ENCODE measurements at regions not wholly inside any gene's neighbourhood (a gene's known extent, or its start where the extent isn't known, plus 50 kb on each side); places are given as distances from the start of the nearest gene placed in this dataset.
"Not testable (repeated sequence)": the region's sequence is repeated elsewhere in the genome, so short reads cannot be mapped to it uniquely, and the experiment has no call there.

DNA sequence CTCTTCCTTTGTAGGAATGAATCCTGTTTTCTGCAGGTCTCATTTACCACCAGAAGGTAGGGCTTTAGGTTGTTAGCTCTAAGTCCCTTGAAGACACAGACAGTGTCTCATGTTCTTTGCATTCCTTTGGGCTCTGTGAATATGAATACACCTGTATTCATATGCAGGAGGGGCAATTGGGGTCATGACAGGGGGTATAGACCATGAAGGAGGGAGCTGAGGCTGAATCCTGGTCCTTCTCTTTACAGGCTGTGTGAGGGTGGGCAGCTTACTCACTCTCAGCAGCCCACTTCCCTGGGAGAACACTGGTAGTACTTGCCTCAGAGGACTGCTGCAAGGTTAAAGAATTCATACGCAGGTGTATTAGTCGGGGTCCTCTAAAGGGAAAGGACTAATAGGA lies 267.2 kb upstream of the MGMT start:
- H3K27me3 ChIP-seq (ENCODE audit: control insufficient read depth, insufficient read depth) = no peaks in the 10 kb centered on the region
- intact Hi-C loops (cut with DNase I) = no loop called here
- no peaks in the 10 kb centered on the region for H3K9me3 ChIP-seq (ENCODE audit: control insufficient read depth, low read length)
- no peak overlapping the region for H3K27ac ChIP-seq (ENCODE audit: low read length)
- DNase-seq (no peak), ATAC-seq (no peak)
- H3K4me3 ChIP-seq (ENCODE audit: low read length) = no peak overlapping the region
- no peaks in the 10 kb centered on the region for H3K4me1 ChIP-seq (ENCODE audit: control insufficient read depth, insufficient read depth, low read length)
- 69% methylated on average over 2 of the region's 2 CpGs for WGBS

DNA sequence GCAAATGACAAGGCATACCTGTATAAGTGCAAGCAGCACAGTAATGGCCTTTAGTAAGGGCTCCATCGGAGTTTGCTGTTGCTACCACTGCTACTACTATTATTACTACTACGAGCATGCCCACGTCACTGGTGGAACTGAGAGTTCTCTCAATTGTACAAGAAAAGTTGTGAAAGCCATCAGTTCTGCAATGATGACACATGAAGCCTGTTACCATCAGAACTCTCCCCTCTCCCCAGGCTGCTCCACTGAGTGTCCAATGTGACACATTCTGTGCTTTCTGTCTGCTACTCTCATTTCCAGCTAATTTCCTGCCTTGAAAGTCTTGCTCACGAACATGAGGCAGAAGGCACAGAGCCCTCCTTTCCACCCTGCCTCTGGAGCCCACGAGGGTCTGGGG lies 263.2 kb upstream of the MGMT start:
- Histone ChIP-seq H3K27me3 (ENCODE audit: control insufficient read depth, insufficient read depth) (no peaks in the 10 kb centered on the region), H3K9me3 (ENCODE audit: control insufficient read depth, low read length) (no peaks in the 10 kb centered on the region), H3K4me3 (ENCODE audit: low read length) (no peak overlapping the region), H3K27ac (ENCODE audit: low read length) (no peak overlapping the region), H3K4me1 (ENCODE audit: control insufficient read depth, insufficient read depth, low read length) (no peaks in the 10 kb centered on the region)
- intact Hi-C loops (cut with DNase I) = no loop called here
- no peak for ATAC-seq
- DNase-seq = no peak
- WGBS = 86% methylated on average over 5 of the region's 5 CpGs

- no peaks in the 10 kb centered on the region for H3K27me3 ChIP-seq (ENCODE audit: control insufficient read depth, insufficient read depth)
- no peak overlapping the region for H3K27ac ChIP-seq (ENCODE audit: low read length)
- no peaks in the 10 kb centered on the region for H3K4me1 ChIP-seq (ENCODE audit: control insufficient read depth, insufficient read depth, low read length)
- no peak overlapping the region for H3K4me3 ChIP-seq (ENCODE audit: low read length)
- ATAC-seq = no peak
- DNase-seq = no peak
- intact Hi-C loops (cut with DNase I) = no loop called here
- H3K9me3 ChIP-seq (ENCODE audit: control insufficient read depth, low read length) = no peaks in the 10 kb centered on the region
- 87% methylated on average over 19 of the region's 19 CpGs for WGBS
Measured at GRCh38 chr10:129207297-129207696, 259.7 kb upstream of the MGMT start.

DNA sequence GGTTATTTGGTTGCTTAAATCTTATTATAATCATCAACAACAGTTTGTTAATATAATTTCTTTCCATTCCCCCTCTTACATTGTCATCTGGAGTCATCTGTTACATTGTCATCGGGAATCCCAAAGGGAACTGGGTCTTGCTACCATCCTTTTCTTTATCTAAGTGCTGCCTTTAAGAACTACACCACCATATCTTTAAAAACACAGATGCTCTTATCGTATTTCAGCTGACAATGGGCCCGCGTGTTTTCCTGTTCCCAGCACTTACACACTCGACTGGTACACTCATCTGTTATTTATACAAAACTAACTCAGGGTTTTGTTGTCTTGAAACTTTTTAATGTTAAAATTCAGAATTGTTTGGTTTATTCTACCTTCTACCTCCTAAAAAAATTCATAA lies 256.2 kb upstream of the MGMT start:
- intact Hi-C loops (cut with DNase I) = no loop called here
- no peak for ATAC-seq

GRCh38 chr10:129213256-129213655 lies 253.8 kb upstream of the MGMT start:
- no peak overlapping the region for H3K4me3 ChIP-seq (ENCODE audit: low read length)
- WGBS = 35% methylated on average over 1 of the region's 1 CpG
- ATAC-seq = no peak

More for the DNA sequence above, 256.2 kb upstream of the MGMT start:
- Histone ChIP-seq H3K9me3 (ENCODE audit: control insufficient read depth, low read length) (no peaks in the 10 kb centered on the region), H3K27ac (ENCODE audit: low read length) (no peak overlapping the region), H3K4me3 (ENCODE audit: low read length) (no peak overlapping the region), H3K27me3 (ENCODE audit: control insufficient read depth, insufficient read depth) (no peaks in the 10 kb centered on the region), H3K4me1 (ENCODE audit: control insufficient read depth, insufficient read depth, low read length) (no peaks in the 10 kb centered on the region)
- 44% methylated on average over 5 of the region's 5 CpGs for WGBS
- DNase-seq = no peak

GRCh38 chr10:129213996-129214395 lies 253.0 kb upstream of the MGMT start:
- H3K27ac ChIP-seq (ENCODE audit: low read length); H3K9me3 ChIP-seq (ENCODE audit: control insufficient read depth, low read length); ATAC-seq; DNase-seq; intact Hi-C loops (cut with DNase I); H3K4me1 ChIP-seq (ENCODE audit: control insufficient read depth, insufficient read depth, low read length); H3K4me3 ChIP-seq (ENCODE audit: low read length); H3K27me3 ChIP-seq (ENCODE audit: control insufficient read depth, insufficient read depth): not testable (repeated sequence)
- WGBS = 92% methylated on average over 5 of the region's 5 CpGs

More at GRCh38 chr10:129213256-129213655, 253.8 kb upstream of the MGMT start:
- Histone ChIP-seq H3K9me3 (ENCODE audit: control insufficient read depth, low read length) (no peaks in the 10 kb centered on the region), H3K27me3 (ENCODE audit: control insufficient read depth, insufficient read depth) (no peaks in the 10 kb centered on the region), H3K4me1 (ENCODE audit: control insufficient read depth, insufficient read depth, low read length) (no peaks in the 10 kb centered on the region), H3K27ac (ENCODE audit: low read length) (no peak overlapping the region)
- intact Hi-C loops (cut with DNase I) = no loop called here
- no peak for DNase-seq

GRCh38 chr10:129219364-129219763 lies 247.7 kb upstream of the MGMT start:
- H3K27ac ChIP-seq (ENCODE audit: low read length) = no peak overlapping the region
- DNase-seq (no peak), ATAC-seq (no peak)
- WGBS = 72% methylated on average over 5 of the region's 5 CpGs
- H3K4me3 ChIP-seq (ENCODE audit: low read length) = no peak overlapping the region
- no peaks in the 10 kb centered on the region for H3K4me1 ChIP-seq (ENCODE audit: control insufficient read depth, insufficient read depth, low read length)
- H3K27me3 ChIP-seq (ENCODE audit: control insufficient read depth, insufficient read depth) = no peaks in the 10 kb centered on the region
- intact Hi-C loops (cut with DNase I) = no loop called here
- H3K9me3 ChIP-seq (ENCODE audit: control insufficient read depth, low read length) = no peaks in the 10 kb centered on the region

GRCh38 chr10:129222436-129222835 lies 244.6 kb upstream of the MGMT start:
- Histone ChIP-seq H3K9me3 (ENCODE audit: control insufficient read depth, low read length) (no peaks in the 10 kb centered on the region), H3K27me3 (ENCODE audit: control insufficient read depth, insufficient read depth) (no peaks in the 10 kb centered on the region), H3K4me3 (ENCODE audit: low read length) (no peak overlapping the region), H3K4me1 (ENCODE audit: control insufficient read depth, insufficient read depth, low read length) (no peaks in the 10 kb centered on the region), H3K27ac (ENCODE audit: low read length) (no peak overlapping the region)
- WGBS = 83% methylated on average over 3 of the region's 3 CpGs
- intact Hi-C loops (cut with DNase I) = no loop called here
- DNase-seq (no peak), ATAC-seq (no peak)

GRCh38 chr10:129223363-129223762 lies 243.7 kb upstream of the MGMT start:
- WGBS = 81% methylated on average over 6 of the region's 6 CpGs
- intact Hi-C loops (cut with DNase I) = no loop called here
- ATAC-seq = no peak

DNA sequence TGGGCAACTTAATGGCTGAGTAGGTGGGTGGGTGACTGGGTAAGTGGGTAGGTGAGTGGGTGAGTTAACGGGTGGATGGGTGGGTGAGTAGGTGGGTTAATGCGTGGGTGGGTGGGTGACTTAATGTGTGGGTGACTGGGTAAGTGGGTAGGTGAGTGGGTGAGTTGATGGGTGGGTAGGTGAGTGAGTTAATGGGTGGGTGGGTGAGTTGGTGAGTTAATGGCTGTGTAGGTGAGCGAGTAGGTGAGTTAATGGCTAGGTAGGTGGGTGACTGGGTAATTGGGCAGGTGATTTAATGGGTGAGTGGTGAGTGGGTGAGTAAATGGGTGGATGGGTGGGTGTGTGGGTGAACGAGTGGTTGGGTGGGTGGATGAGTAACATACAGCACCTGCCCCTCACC lies 243.0 kb upstream of the MGMT start:
- no peak overlapping the region for H3K4me3 ChIP-seq (ENCODE audit: low read length)
- no peaks in the 10 kb centered on the region for H3K27me3 ChIP-seq (ENCODE audit: control insufficient read depth, insufficient read depth)
- DNase-seq (no peak), ATAC-seq (no peak)
- H3K27ac ChIP-seq (ENCODE audit: low read length) = no peak overlapping the region
- WGBS = 92% methylated on average over 4 of the region's 4 CpGs
- H3K4me1 ChIP-seq (ENCODE audit: control insufficient read depth, insufficient read depth, low read length) = no peaks in the 10 kb centered on the region
- intact Hi-C loops (cut with DNase I) = no loop called here
- H3K9me3 ChIP-seq (ENCODE audit: control insufficient read depth, low read length) = no peaks in the 10 kb centered on the region

More at GRCh38 chr10:129223363-129223762, 243.7 kb upstream of the MGMT start:
- no peak for DNase-seq
- no peaks in the 10 kb centered on the region for H3K27me3 ChIP-seq (ENCODE audit: control insufficient read depth, insufficient read depth)
- no peak overlapping the region for H3K27ac ChIP-seq (ENCODE audit: low read length)
- no peaks in the 10 kb centered on the region for H3K4me1 ChIP-seq (ENCODE audit: control insufficient read depth, insufficient read depth, low read length)
- H3K9me3 ChIP-seq (ENCODE audit: control insufficient read depth, low read length) = no peaks in the 10 kb centered on the region
- no peak overlapping the region for H3K4me3 ChIP-seq (ENCODE audit: low read length)

DNA sequence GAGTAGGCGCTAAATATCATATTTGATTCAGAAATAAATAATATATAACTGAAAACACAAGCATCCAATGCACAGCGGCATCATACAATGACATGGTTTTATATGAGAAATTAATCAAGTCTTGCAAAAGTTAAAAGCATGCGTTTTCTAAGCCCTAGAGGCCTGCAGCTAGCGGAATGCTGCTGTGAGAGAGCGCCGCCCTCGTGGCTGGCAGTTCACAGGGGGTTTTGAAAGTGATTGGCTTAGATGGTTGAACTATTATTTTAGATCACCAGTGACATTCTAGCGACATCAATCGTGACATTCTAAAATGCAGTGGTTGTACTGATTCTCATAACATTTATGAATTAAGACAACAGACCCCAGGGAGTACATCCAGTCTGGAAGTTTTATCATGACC lies 235.2 kb upstream of the MGMT start:
- WGBS = 98% methylated on average over 9 of the region's 9 CpGs
- DNase-seq = no peak

DNA sequence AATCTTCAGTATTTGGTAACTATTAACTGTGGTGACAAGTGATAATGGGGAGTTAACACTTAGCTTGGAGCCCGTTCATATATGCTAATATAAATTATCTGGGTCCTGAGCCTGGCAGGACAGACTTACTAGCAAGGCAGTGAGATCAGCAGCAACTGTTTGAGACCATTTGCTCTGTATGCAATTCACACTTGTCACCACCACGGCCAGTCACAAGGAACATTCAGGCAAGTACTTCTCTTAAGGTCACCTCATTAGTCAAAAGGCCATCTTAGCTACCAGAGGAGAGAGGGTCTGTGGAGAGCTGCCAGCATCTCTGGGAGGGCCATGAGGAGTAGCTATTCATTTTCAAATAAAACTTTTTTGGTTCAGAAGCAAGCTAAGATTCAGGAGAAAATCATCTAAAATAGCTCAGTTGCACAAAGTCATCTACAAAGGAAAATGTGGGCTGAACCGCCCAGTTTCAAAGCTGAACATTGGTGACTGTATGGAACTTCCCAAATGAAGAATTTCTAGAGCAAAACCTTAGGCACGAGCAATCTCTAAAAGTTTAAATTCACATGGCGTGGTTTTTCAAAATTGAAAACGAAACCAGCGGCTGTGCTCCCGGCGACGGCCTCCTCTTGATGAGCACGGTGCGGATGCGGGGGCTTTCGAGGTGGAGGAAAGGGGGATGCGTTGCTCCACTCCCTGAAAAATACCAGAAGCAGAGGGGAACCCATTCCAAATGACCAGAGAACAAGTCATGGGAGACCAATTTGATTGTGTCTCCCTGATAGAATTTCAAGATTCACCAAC lies 233.5 kb upstream of the MGMT start:
- H3K4me1 ChIP-seq (ENCODE audit: control insufficient read depth, insufficient read depth, low read length) = no peaks in the 10 kb centered on the region

More for the DNA sequence above, 235.2 kb upstream of the MGMT start:
- Histone ChIP-seq H3K4me3 (ENCODE audit: low read length) (no peak overlapping the region), H3K27ac (ENCODE audit: low read length) (no peak overlapping the region), H3K9me3 (ENCODE audit: control insufficient read depth, low read length) (no peaks in the 10 kb centered on the region), H3K27me3 (ENCODE audit: control insufficient read depth, insufficient read depth) (no peaks in the 10 kb centered on the region), H3K4me1 (ENCODE audit: control insufficient read depth, insufficient read depth, low read length) (no peaks in the 10 kb centered on the region)
- ATAC-seq = no peak
- intact Hi-C loops (cut with DNase I) = no loop called here

More for the DNA sequence above, 233.5 kb upstream of the MGMT start:
- DNase-seq (no peak), ATAC-seq (no peak)
- 78% methylated on average over 15 of the region's 15 CpGs for WGBS
- intact Hi-C loops (cut with DNase I) = no loop called here
- Histone ChIP-seq H3K27me3 (ENCODE audit: control insufficient read depth, insufficient read depth) (no peaks in the 10 kb centered on the region), H3K27ac (ENCODE audit: low read length) (no peak overlapping the region), H3K9me3 (ENCODE audit: control insufficient read depth, low read length) (no peaks in the 10 kb centered on the region), H3K4me3 (ENCODE audit: low read length) (no peak overlapping the region)
